ENCODE measurements at regions not wholly inside any gene's neighbourhood (a gene's known extent, or its start where the extent isn't known, plus 50 kb on each side); places are given as distances from the start of the nearest gene placed in this dataset.
A peak's percentile ranks its signal among the peaks of the same experiment; 100 is the strongest.

- Histone ChIP-seq H3K27ac (no peak overlapping the region), H3K27me3 (no peaks in the 10 kb centered on the region), H3K9me3 (no peaks in the 10 kb centered on the region), H3K36me3 (no peaks in the 10 kb centered on the region), H3K4me1 (no peaks in the 10 kb centered on the region), H3K4me3 (no peak overlapping the region)
- TF ChIP-seq CTCF (IDR thresholded peaks at IDR 0.05), result no peak
- DNase-seq (ENCODE audit: low spot score in 2 of 2), result no peak
- intact Hi-C loops (cut with DNase I), result no loop called here
Observed at GRCh38 chr1:93735722-93736121, 54.1 kb upstream of the BCAR3 start.

- no peaks in the 10 kb centered on the region for H3K27me3 ChIP-seq
- peak in 1 of 3 experiments; percentile 8 for TF ChIP-seq CTCF (IDR thresholded peaks at IDR 0.05)
Observed at GRCh38 chr1:93734999-93735398, 53.4 kb upstream of the BCAR3 start.

GRCh38 chr1:93733340-93733739 lies 51.7 kb upstream of the BCAR3 start:
- Histone ChIP-seq H3K27me3 (no peaks in the 10 kb centered on the region), H3K36me3 (no peaks in the 10 kb centered on the region), H3K9me3 (no peaks in the 10 kb centered on the region), H3K27ac (no peak overlapping the region), H3K4me3 (no peak overlapping the region), H3K4me1 (no peaks in the 10 kb centered on the region)
- intact Hi-C loops (cut with DNase I), result no loop called here
- DNase-seq (ENCODE audit: low spot score in 2 of 2), result no peak
- TF ChIP-seq CTCF (IDR thresholded peaks at IDR 0.05), result no peak

More at GRCh38 chr1:93734999-93735398, 53.4 kb upstream of the BCAR3 start:
- Histone ChIP-seq H3K4me1 (no peaks in the 10 kb centered on the region), H3K9me3 (no peaks in the 10 kb centered on the region), H3K27ac (no peak overlapping the region), H3K4me3 (no peak overlapping the region), H3K36me3 (no peaks in the 10 kb centered on the region)
- intact Hi-C loops (cut with DNase I), result no loop called here
- no peak for DNase-seq (ENCODE audit: low spot score in 2 of 2)

- intact Hi-C loops (cut with DNase I), result no loop called here
- no peak for TF ChIP-seq CTCF (IDR thresholded peaks at IDR 0.05)
Observed at GRCh38 chr1:93732514-93732913, 50.9 kb upstream of the BCAR3 start.

More at GRCh38 chr1:93732514-93732913, 50.9 kb upstream of the BCAR3 start:
- Histone ChIP-seq H3K27ac (no peak overlapping the region), H3K9me3 (no peaks in the 10 kb centered on the region), H3K27me3 (no peaks in the 10 kb centered on the region), H3K36me3 (no peaks in the 10 kb centered on the region), H3K4me3 (no peak overlapping the region), H3K4me1 (no peaks in the 10 kb centered on the region)
- no peak for DNase-seq (ENCODE audit: low spot score in 2 of 2)

Measured in ascending aorta (tissue), 2 donors.